SKM-1 treated with dmso at 0.1 percent for 144 hours (cell line): ENCODE measurements at regions not wholly inside any gene's neighbourhood (a gene's known extent, or its start where the extent isn't known, plus 50 kb on each side); places are given as distances from the start of the nearest gene placed in this dataset.
A peak's percentile ranks its signal among the peaks of the same experiment; 100 is the strongest.

Experiments
- DNase-seq: peaks from one replicate; lab custom pipeline; 2025; ENCODE audit not compliant: unreplicated experiment; lab: John Stamatoyannopoulos, UW

GRCh38 chr2:240225660-240226475 lies 85.4 kb upstream of the OTOS start:
- DNase-seq: no peak

GRCh38 chr2:240226672-240227537 lies 86.4 kb upstream of the OTOS start:
- DNase-seq: no peak

GRCh38 chr2:240227538-240228428 lies 87.3 kb upstream of the OTOS start:
- DNase-seq: no peak

GRCh38 chr2:240229005-240229404 lies 88.5 kb upstream of the OTOS start:
- no peak for DNase-seq

- no peak for DNase-seq
Measured at GRCh38 chr2:240229603-240230235, 89.3 kb upstream of the OTOS start.

GRCh38 chr2:240230291-240230931 lies 90.0 kb upstream of the OTOS start:
- DNase-seq: no peak

GRCh38 chr2:240231838-240232244 lies 91.4 kb upstream of the OTOS start:
- DNase-seq: no peak

- DNase-seq: no peak
Measured at GRCh38 chr2:240232264-240232915, 91.9 kb upstream of the OTOS start.

GRCh38 chr2:240232961-240233884 lies 92.8 kb upstream of the OTOS start:
- peak; percentile 38 for DNase-seq

GRCh38 chr2:240233885-240234502 lies 93.5 kb upstream of the OTOS start:
- DNase-seq: no peak

GRCh38 chr2:240234503-240234951 lies 94.1 kb upstream of the OTOS start:
- no peak for DNase-seq

GRCh38 chr2:240235149-240235803 lies 94.8 kb upstream of the OTOS start:
- DNase-seq: no peak

- no peak for DNase-seq
Measured at GRCh38 chr2:240235811-240236210, 95.4 kb upstream of the OTOS start.

- no peak for DNase-seq
Measured at GRCh38 chr2:240236217-240237111, 96.0 kb upstream of the OTOS start.

- no peak for DNase-seq
Measured at GRCh38 chr2:240237609-240238174, 97.2 kb upstream of the OTOS start.

GRCh38 chr2:240238201-240238600 lies 97.7 kb upstream of the OTOS start:
- no peak for DNase-seq
